ENCODE measurements at regions not wholly inside any gene's neighbourhood (a gene's known extent, or its start where the extent isn't known, plus 50 kb on each side); places are given as distances from the start of the nearest gene placed in this dataset.

GRCh38 chr2:147560810-147561535 lies 283.9 kb upstream of the ACVR2A start:
- Histone ChIP-seq H3K36me3 (replicated peaks) (no peaks in the 10 kb centered on the region), H3K27ac (no peak overlapping the region), H3K4me3 (ENCODE audit: low read depth, low read length) (no peak overlapping the region), H3K27me3 (replicated peaks) (no peaks in the 10 kb centered on the region)
- TF ChIP-seq CTCF (IDR thresholded peaks at IDR 0.05; ENCODE audit: low read depth, low read length, missing control alignments) = no peak
- DNase-seq = no peak
- in situ Hi-C loops (cut with HindIII; ENCODE audit: low pct_ligation_motif_present, low sequenced_read_pairs) = no loop called here

GRCh38 chr2:147559070-147559725 lies 285.6 kb upstream of the ACVR2A start:
- in situ Hi-C loops (cut with HindIII; ENCODE audit: low pct_ligation_motif_present, low sequenced_read_pairs) = no loop called here
- no peak for DNase-seq
- TF ChIP-seq CTCF (IDR thresholded peaks at IDR 0.05; ENCODE audit: low read depth, low read length, missing control alignments) = no peak
- Histone ChIP-seq H3K27me3 (replicated peaks) (no peaks in the 10 kb centered on the region), H3K27ac (no peak overlapping the region), H3K4me3 (ENCODE audit: low read depth, low read length) (no peak overlapping the region), H3K36me3 (replicated peaks) (no peaks in the 10 kb centered on the region)

GRCh38 chr2:147558620-147559019 lies 286.2 kb upstream of the ACVR2A start:
- H3K27me3 ChIP-seq (replicated peaks) = no peaks in the 10 kb centered on the region
- H3K36me3 ChIP-seq (replicated peaks) = no peaks in the 10 kb centered on the region
- in situ Hi-C loops (cut with HindIII; ENCODE audit: low pct_ligation_motif_present, low sequenced_read_pairs) = no loop called here
- no peak for TF ChIP-seq CTCF (IDR thresholded peaks at IDR 0.05; ENCODE audit: low read depth, low read length, missing control alignments)
- no peak for DNase-seq
- H3K4me3 ChIP-seq (ENCODE audit: low read depth, low read length) = no peak overlapping the region
- H3K27ac ChIP-seq = no peak overlapping the region

- in situ Hi-C loops (cut with HindIII; ENCODE audit: low pct_ligation_motif_present, low sequenced_read_pairs) = no loop called here
- no peak overlapping the region for H3K4me3 ChIP-seq (ENCODE audit: low read depth, low read length)
- no peak overlapping the region for H3K27ac ChIP-seq
- no peak for TF ChIP-seq CTCF (IDR thresholded peaks at IDR 0.05; ENCODE audit: low read depth, low read length, missing control alignments)
- H3K27me3 ChIP-seq (replicated peaks) = no peaks in the 10 kb centered on the region
- DNase-seq = no peak
- H3K36me3 ChIP-seq (replicated peaks) = no peaks in the 10 kb centered on the region
These were observed 290.2 kb upstream of the ACVR2A start for GRCh38 chr2:147554521-147555107.

GRCh38 chr2:147553775-147554271 lies 291.0 kb upstream of the ACVR2A start:
- DNase-seq = no peak
- H3K27me3 ChIP-seq (replicated peaks) = no peaks in the 10 kb centered on the region
- in situ Hi-C loops (cut with HindIII; ENCODE audit: low pct_ligation_motif_present, low sequenced_read_pairs) = no loop called here

More at GRCh38 chr2:147553775-147554271, 291.0 kb upstream of the ACVR2A start:
- no peaks in the 10 kb centered on the region for H3K36me3 ChIP-seq (replicated peaks)
- no peak overlapping the region for H3K27ac ChIP-seq
- TF ChIP-seq CTCF (IDR thresholded peaks at IDR 0.05; ENCODE audit: low read depth, low read length, missing control alignments) = no peak
- H3K4me3 ChIP-seq (ENCODE audit: low read depth, low read length) = no peak overlapping the region
